KMS-11 (cell line): ENCODE measurements at regions not wholly inside any gene's neighbourhood (a gene's known extent, or its start where the extent isn't known, plus 50 kb on each side); places are given as distances from the start of the nearest gene placed in this dataset.

Source experiments
- H2AFZ ChIP-seq: fragments of 200-600 bp; sonication (generic); 2 replicates; pipeline ENCODE4 v1.6.1; 2016; ENCODE audit warnings: antibody characterized with exemption, mixed run types, low read depth
- H3K27ac ChIP-seq: fragments of 200-600 bp; sonication (generic); 2 replicates; pipeline ENCODE4 v1.6.1; 2016; ENCODE audit warnings: mild to moderate bottlenecking, mixed run types
- H3K27me3 ChIP-seq: fragments of 200-600 bp; sonication (generic); 2 replicates; pipeline ENCODE4 v1.6.1; 2017; ENCODE audit warnings: mild to moderate bottlenecking, low read depth, mixed run types, moderate library complexity; ENCODE audit not compliant: insufficient read depth
- H3K36me3 ChIP-seq: fragments of 200-600 bp; sonication (generic); 2 replicates; pipeline ENCODE4 v1.6.1; 2017; ENCODE audit warnings: mild to moderate bottlenecking, mixed run types; ENCODE audit not compliant: insufficient read depth
- H3K4me1 ChIP-seq: fragments of 200-600 bp; sonication (generic); 2 replicates; pipeline ENCODE4 v1.6.1; 2016; ENCODE audit warnings: mild to moderate bottlenecking, low read depth, mixed run types; ENCODE audit not compliant: poor library complexity, severe bottlenecking
- H3K4me2 ChIP-seq: fragments of 200-600 bp; sonication (generic); 2 replicates; pipeline ENCODE4 v1.7.0; 2016; ENCODE audit warnings: mild to moderate bottlenecking, mixed run types
- H3K4me3 ChIP-seq: fragments of 200-600 bp; sonication (generic); IDR thresholded peaks from 2 replicates; pipeline ENCODE4 v1.6.1; 2017; ENCODE audit warnings: low read depth, low read length, mixed read lengths; ENCODE audit not compliant: insufficient read depth
- H3K79me2 ChIP-seq: fragments of 200-600 bp; sonication (generic); 2 replicates; pipeline ENCODE4 v1.6.1; 2016; ENCODE audit warnings: low read depth, mixed run types; ENCODE audit not compliant: insufficient read depth
- H3K9ac ChIP-seq: fragments of 200-600 bp; sonication (generic); 2 replicates; pipeline ENCODE4 v1.6.1; 2016; ENCODE audit warnings: mild to moderate bottlenecking, mixed run types
- H4K20me1 ChIP-seq: fragments of 200-600 bp; sonication (generic); 2 replicates; pipeline ENCODE4 v1.6.1; 2016; ENCODE audit warnings: mild to moderate bottlenecking, mixed run types; ENCODE audit not compliant: insufficient read depth
- CTCF ChIP-seq: fragments of 200-600 bp; sonication (generic); conservative IDR thresholded peaks from 2 replicates; pipeline ENCODE4 v1.6.1; 2017; ENCODE audit warnings: low read depth, mild to moderate bottlenecking, antibody characterized with exemption, low read length, moderate library complexity, mixed read lengths

- H3K27ac ChIP-seq: peak overlapping the region; percentile 16; the same call in 1 of the 2 replicates
- no peaks in the 10 kb centered on the region for H3K36me3 ChIP-seq
- H3K4me1 ChIP-seq: peaks cover 18% of the 10 kb centered on the region
- no peaks in the 10 kb centered on the region for H3K79me2 ChIP-seq
- TF ChIP-seq CTCF: no peak
- no peak overlapping the region for H3K4me2 ChIP-seq
- H3K4me3 ChIP-seq: no peak overlapping the region
- H2AFZ ChIP-seq: no peak overlapping the region
- H4K20me1 ChIP-seq: no peaks in the 10 kb centered on the region
- H3K9ac ChIP-seq: no peak overlapping the region
- no peaks in the 10 kb centered on the region for H3K27me3 ChIP-seq
Observed at GRCh38 chr5:79182141-79182540, 53.8 kb upstream of the JMY start.

GRCh38 chr5:79183011-79183410 lies 52.9 kb upstream of the JMY start:
- Histone ChIP-seq H2AFZ (no peak overlapping the region), H3K27me3 (no peaks in the 10 kb centered on the region), H3K4me1 (peaks cover 18% of the 10 kb centered on the region), H3K79me2 (no peaks in the 10 kb centered on the region), H4K20me1 (no peaks in the 10 kb centered on the region), H3K9ac (no peak overlapping the region), H3K27ac (no peak overlapping the region), H3K4me2 (no peak overlapping the region), H3K4me3 (no peak overlapping the region), H3K36me3 (no peaks in the 10 kb centered on the region)
- TF ChIP-seq CTCF: no peak

- H3K27ac ChIP-seq: no peak overlapping the region
Observed at GRCh38 chr5:79183617-79184016, 52.3 kb upstream of the JMY start.

GRCh38 chr5:79186021-79186420 lies 49.9 kb upstream of the JMY start:
- H3K36me3 ChIP-seq: no peaks in the 10 kb centered on the region
- H3K4me2 ChIP-seq: no peak overlapping the region
- H3K27me3 ChIP-seq: no peaks in the 10 kb centered on the region
- H2AFZ ChIP-seq: no peak overlapping the region
- H3K79me2 ChIP-seq: no peaks in the 10 kb centered on the region
- peaks cover 12% of the 10 kb centered on the region for H3K4me1 ChIP-seq
- no peak overlapping the region for H3K27ac ChIP-seq
- no peak for TF ChIP-seq CTCF
- H3K4me3 ChIP-seq: no peak overlapping the region
- H4K20me1 ChIP-seq: no peaks in the 10 kb centered on the region
- no peak overlapping the region for H3K9ac ChIP-seq

More at GRCh38 chr5:79183617-79184016, 52.3 kb upstream of the JMY start:
- Histone ChIP-seq H3K4me3 (no peak overlapping the region), H3K36me3 (no peaks in the 10 kb centered on the region), H4K20me1 (no peaks in the 10 kb centered on the region), H3K4me2 (no peak overlapping the region), H2AFZ (no peak overlapping the region), H3K9ac (no peak overlapping the region), H3K27me3 (no peaks in the 10 kb centered on the region), H3K79me2 (no peaks in the 10 kb centered on the region), H3K4me1 (peaks cover 18% of the 10 kb centered on the region)
- no peak for TF ChIP-seq CTCF
